CD14-positive monocyte (primary cell): ENCODE measurements at regions not wholly inside any gene's neighbourhood (a gene's known extent, or its start where the extent isn't known, plus 50 kb on each side); places are given as distances from the start of the nearest gene placed in this dataset.

Source experiments
- DNase-seq, 3 donors: peaks; one replicate each; pipeline ENCODE4 v3.0.0-alpha.2; 2011 to 2022
- H2AFZ ChIP-seq: 2 replicates; pipeline ENCODE4 v1.6.0; 2012; ENCODE audit warnings: mild to moderate bottlenecking, low read depth, low read length, inconsistent platforms; ENCODE audit not compliant: insufficient read depth, poor library complexity, severe bottlenecking
- H3K27ac ChIP-seq, 2 donors: 1 replicate in 1 of 2; 2 replicates in 1 of 2; pipeline ENCODE4 v1.5.1; 2012 to 2013; ENCODE audit warnings: low read length in 2 of 2, control low read depth in 1 of 2, inconsistent platforms in 1 of 2, low read depth in 1 of 2, mild to moderate bottlenecking in 1 of 2
- H3K27me3 ChIP-seq, 2 donors: one replicate each; pipeline versions ENCODE4 v1.6.0 to v1.6.1; 2011 to 2013; ENCODE audit warnings: low read length in 2 of 2; ENCODE audit not compliant: control insufficient read depth in 2 of 2, insufficient read depth in 2 of 2
- H3K36me3 ChIP-seq, 2 donors: replicated peaks in 1 of 2; 1 replicate in 1 of 2; 2 replicates in 1 of 2; pipeline versions ENCODE4 v1.5.1 to v1.6.1; 2012 to 2013; ENCODE audit warnings: low read length in 2 of 2, control low read depth in 1 of 2, inconsistent platforms in 1 of 2, mild to moderate bottlenecking in 1 of 2; ENCODE audit not compliant: insufficient read depth in 2 of 2, control insufficient read depth in 1 of 2
- H3K4me1 ChIP-seq, 2 donors: 1 replicate in 1 of 2; 2 replicates in 1 of 2; pipeline versions ENCODE4 v1.5.1 to v1.6.1; 2012 to 2013; ENCODE audit warnings: low read length in 2 of 2, control low read depth in 1 of 2, inconsistent platforms in 1 of 2, mild to moderate bottlenecking in 1 of 2, moderate library complexity in 1 of 2; ENCODE audit not compliant: insufficient read depth in 2 of 2, control insufficient read depth in 1 of 2
- H3K4me2 ChIP-seq: replicated peaks from 2 replicates; pipeline ENCODE3; 2012; ENCODE audit warnings: low read length, moderate library complexity, mild to moderate bottlenecking; ENCODE audit not compliant: poor library complexity, severe bottlenecking; ENCODE audit errors: extremely low read depth
- H3K4me3 ChIP-seq, 3 experiments: fragments of 200-600 bp in 1 of 3; sonication (generic) in 1 of 3; replicated peaks in 1 of 3; 1 replicate in 2 of 3; 2 replicates in 1 of 3; pipeline ENCODE4 v1.5.1; 2011 to 2013; ENCODE audit warnings: low read length in 3 of 3, mild to moderate bottlenecking in 3 of 3, control low read depth in 2 of 3, low read depth in 2 of 3, inconsistent platforms in 1 of 3, moderate library complexity in 1 of 3
- H3K79me2 ChIP-seq: 2 replicates; pipeline ENCODE4 v1.6.0; 2012; ENCODE audit warnings: mild to moderate bottlenecking, control low read depth, inconsistent platforms, low read length, moderate library complexity; ENCODE audit not compliant: insufficient read depth
- H3K9ac ChIP-seq: 2 replicates; pipeline ENCODE4 v1.6.0; 2017; ENCODE audit warnings: low read length, mild to moderate bottlenecking; ENCODE audit not compliant: insufficient read depth, poor library complexity, severe bottlenecking
- H3K9me3 ChIP-seq, 2 donors: replicated peaks in 1 of 2; 1 replicate in 1 of 2; 2 replicates in 1 of 2; pipeline versions ENCODE4 v1.5.1 to v1.6.1; 2012 to 2013; ENCODE audit warnings: low read length in 2 of 2, control low read depth in 1 of 2; ENCODE audit not compliant: control insufficient read depth in 1 of 2, insufficient read depth in 1 of 2
- H4K20me1 ChIP-seq: 2 replicates; pipeline ENCODE4 v1.6.0; 2012; ENCODE audit warnings: mild to moderate bottlenecking, low read length, control low read depth, moderate library complexity; ENCODE audit not compliant: insufficient read depth
- H3K27ac Mint-ChIP-seq, 7 donors: one replicate each; pipeline ENCODE4 v1.8.0; 2020; ENCODE audit warnings: mild to moderate bottlenecking in 7 of 7, mixed read lengths in 7 of 7, moderate library complexity in 6 of 7, inconsistent platforms in 2 of 7
- H3K27me3 Mint-ChIP-seq, 3 donors: one replicate each; pipeline ENCODE4 v1.8.0; 2021 to 2022; ENCODE audit warnings: low read depth in 3 of 3, mild to moderate bottlenecking in 3 of 3, mixed read lengths in 3 of 3, moderate library complexity in 3 of 3, inconsistent platforms in 1 of 3
- H3K36me3 Mint-ChIP-seq, 2 donors: one replicate each; pipeline ENCODE4 v1.8.0; 2020; ENCODE audit warnings: mixed read lengths in 2 of 2, inconsistent platforms in 1 of 2, mild to moderate bottlenecking in 1 of 2
- H3K4me1 Mint-ChIP-seq: one replicate; pipeline ENCODE4 v1.8.0; 2020; ENCODE audit warnings: mild to moderate bottlenecking, mixed read lengths
- H3K4me3 Mint-ChIP-seq, 2 donors: one replicate each; pipeline ENCODE4 v1.8.0; 2020; ENCODE audit warnings: mild to moderate bottlenecking in 2 of 2, mixed read lengths in 2 of 2, moderate library complexity in 1 of 2
- H3K9me3 Mint-ChIP-seq, 7 donors: one replicate each; pipeline ENCODE4 v1.8.0; 2020 to 2022; ENCODE audit warnings: mixed read lengths in 7 of 7, mild to moderate bottlenecking in 6 of 7, moderate library complexity in 6 of 7, inconsistent platforms in 2 of 7
- whole genome bisulfite sequencing: methylation state at CpG from one replicate; pipeline ENCODE4 v1.1.5; 2013; ENCODE audit warnings: missing lambda C conversion rate; ENCODE audit not compliant: insufficient coverage; 5-methylcytosine and 5-hydroxymethylcytosine counted together
- intact Hi-C, 2 donors: fragments of 100-400 bp; cut with micrococcal nuclease; formaldehyde crosslinking; loops; one replicate each; pipeline versions ENCODE4 v1.15.0 to v1.15.1; 2023
- TF ChIP-seq, protein P1 (sequence below): fragments of 200-600 bp; IDR thresholded peaks from one replicate; pipeline ENCODE4 v1.8.0; 2022; ENCODE audit warnings: antibody characterized with exemption, mild to moderate bottlenecking

DNA sequence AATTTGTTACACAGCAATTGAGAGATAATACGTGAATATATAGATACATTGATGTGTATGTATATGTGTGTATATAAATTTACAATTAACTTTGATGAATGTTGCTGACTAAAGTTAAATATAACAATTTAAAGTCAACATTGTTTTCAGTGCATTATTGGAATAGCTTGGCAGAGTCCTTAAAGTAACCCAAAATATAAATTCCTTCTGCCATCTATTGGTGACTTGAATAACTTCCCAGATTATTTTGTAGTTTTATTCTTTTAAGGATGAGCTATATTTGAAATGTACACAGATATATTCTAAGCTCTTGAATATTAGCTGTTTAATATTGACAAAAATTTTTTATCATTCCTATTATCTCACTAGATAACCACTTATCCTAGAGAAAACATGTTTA is 298.2 kb upstream of the FSTL5 start:
- no peak overlapping the region for H2AFZ ChIP-seq
- no peak overlapping the region for H3K27ac Mint-ChIP-seq

DNA sequence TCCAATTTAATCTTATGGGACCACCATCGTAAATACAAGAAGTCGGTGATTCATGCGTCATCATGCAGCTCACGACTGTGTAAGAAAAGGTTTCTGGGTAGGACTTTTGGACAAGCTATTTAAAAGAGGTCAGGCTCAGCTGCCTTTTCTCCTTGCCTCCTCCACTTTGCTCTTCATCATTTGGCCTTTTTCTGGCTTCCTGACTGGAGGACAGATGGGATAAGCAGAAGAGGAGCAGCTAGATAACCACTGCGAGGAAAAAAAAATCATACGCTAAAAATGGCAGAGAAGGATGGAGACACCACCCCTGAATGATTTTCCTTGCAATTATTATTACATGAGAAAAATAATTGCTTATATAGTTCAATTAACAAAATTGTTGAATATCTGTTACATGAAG is 294.3 kb upstream of the FSTL5 start:
- Mint-ChIP-seq H3K27ac (no peak overlapping the region), H3K36me3 (no peaks in the 10 kb centered on the region), H3K27me3 (no peaks in the 10 kb centered on the region), H3K4me3 (no peak overlapping the region), H3K4me1 (no peaks in the 10 kb centered on the region), H3K9me3 (peaks cover 0 to 2% (median 0%) of the 10 kb centered on the region in 7 donors)
- no peaks in the 10 kb centered on the region for H3K9me3 ChIP-seq
- H3K79me2 ChIP-seq, result no peaks in the 10 kb centered on the region
- no peak for DNase-seq
- TF ChIP-seq, protein P1, sequence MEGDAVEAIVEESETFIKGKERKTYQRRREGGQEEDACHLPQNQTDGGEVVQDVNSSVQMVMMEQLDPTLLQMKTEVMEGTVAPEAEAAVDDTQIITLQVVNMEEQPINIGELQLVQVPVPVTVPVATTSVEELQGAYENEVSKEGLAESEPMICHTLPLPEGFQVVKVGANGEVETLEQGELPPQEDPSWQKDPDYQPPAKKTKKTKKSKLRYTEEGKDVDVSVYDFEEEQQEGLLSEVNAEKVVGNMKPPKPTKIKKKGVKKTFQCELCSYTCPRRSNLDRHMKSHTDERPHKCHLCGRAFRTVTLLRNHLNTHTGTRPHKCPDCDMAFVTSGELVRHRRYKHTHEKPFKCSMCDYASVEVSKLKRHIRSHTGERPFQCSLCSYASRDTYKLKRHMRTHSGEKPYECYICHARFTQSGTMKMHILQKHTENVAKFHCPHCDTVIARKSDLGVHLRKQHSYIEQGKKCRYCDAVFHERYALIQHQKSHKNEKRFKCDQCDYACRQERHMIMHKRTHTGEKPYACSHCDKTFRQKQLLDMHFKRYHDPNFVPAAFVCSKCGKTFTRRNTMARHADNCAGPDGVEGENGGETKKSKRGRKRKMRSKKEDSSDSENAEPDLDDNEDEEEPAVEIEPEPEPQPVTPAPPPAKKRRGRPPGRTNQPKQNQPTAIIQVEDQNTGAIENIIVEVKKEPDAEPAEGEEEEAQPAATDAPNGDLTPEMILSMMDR, result no peak
- no peak overlapping the region for H3K9ac ChIP-seq
- no CpG with 5 or more reads among the region's 6 CpGs for WGBS
- H3K27ac ChIP-seq, result no peak overlapping the region
- intact Hi-C loops, result no loop called here
- no peaks in the 10 kb centered on the region for H3K27me3 ChIP-seq
- no peaks in the 10 kb centered on the region for H4K20me1 ChIP-seq
- H3K4me1 ChIP-seq, result no peaks in the 10 kb centered on the region
- H3K4me2 ChIP-seq, result no peak overlapping the region
- H3K4me3 ChIP-seq, result no peak overlapping the region
- no peaks in the 10 kb centered on the region for H3K36me3 ChIP-seq
- H2AFZ ChIP-seq, result no peak overlapping the region

More for the DNA sequence above, 298.2 kb upstream of the FSTL5 start:
- no CpG with 5 or more reads among the region's 1 CpG for WGBS
- Mint-ChIP-seq H3K36me3 (no peaks in the 10 kb centered on the region), H3K9me3 (no peaks in the 10 kb centered on the region), H3K4me1 (no peaks in the 10 kb centered on the region), H3K4me3 (no peak overlapping the region), H3K27me3 (no peaks in the 10 kb centered on the region)
- Histone ChIP-seq H3K4me1 (no peaks in the 10 kb centered on the region), H3K4me2 (no peak overlapping the region), H3K9me3 (no peaks in the 10 kb centered on the region), H3K27me3 (no peaks in the 10 kb centered on the region), H3K36me3 (no peaks in the 10 kb centered on the region), H3K9ac (no peak overlapping the region), H3K27ac (no peak overlapping the region), H3K79me2 (no peaks in the 10 kb centered on the region), H4K20me1 (no peaks in the 10 kb centered on the region), H3K4me3 (no peak overlapping the region)
- TF ChIP-seq, protein P1, result no peak
- intact Hi-C loops, result no loop called here
- no peak for DNase-seq
